ENCODE measurements at regions not wholly inside any gene's neighbourhood (a gene's known extent, or its start where the extent isn't known, plus 50 kb on each side); places are given as distances from the start of the nearest gene placed in this dataset.
"Not testable (repeated sequence)": the region's sequence is repeated elsewhere in the genome, so short reads cannot be mapped to it uniquely, and the experiment has no call there.

- no peak for DNase-seq
These were observed 205.9 kb downstream of the ACKR3 start for GRCh38 chr2:236775511-236775910.

DNA sequence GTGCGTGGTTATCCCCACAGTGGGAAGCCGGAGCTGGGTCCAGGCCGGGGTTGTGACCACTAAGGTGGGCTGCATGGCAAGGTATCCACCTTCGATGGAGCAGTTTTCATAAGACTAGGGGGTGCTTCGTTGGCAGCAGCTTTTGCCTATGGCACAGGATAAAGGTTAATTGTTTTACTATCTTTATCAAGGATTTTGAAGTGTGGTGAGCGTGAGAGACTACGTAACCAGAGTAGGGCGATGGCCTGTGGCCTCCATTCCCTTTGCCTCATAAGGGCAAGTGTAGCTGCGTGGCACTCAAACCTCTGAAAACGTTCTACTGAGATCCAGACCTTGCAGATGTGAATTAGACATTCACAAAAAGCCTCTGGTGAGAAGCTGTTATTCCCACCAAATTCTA is 206.6 kb downstream of the ACKR3 start:
- no peak for DNase-seq

DNA sequence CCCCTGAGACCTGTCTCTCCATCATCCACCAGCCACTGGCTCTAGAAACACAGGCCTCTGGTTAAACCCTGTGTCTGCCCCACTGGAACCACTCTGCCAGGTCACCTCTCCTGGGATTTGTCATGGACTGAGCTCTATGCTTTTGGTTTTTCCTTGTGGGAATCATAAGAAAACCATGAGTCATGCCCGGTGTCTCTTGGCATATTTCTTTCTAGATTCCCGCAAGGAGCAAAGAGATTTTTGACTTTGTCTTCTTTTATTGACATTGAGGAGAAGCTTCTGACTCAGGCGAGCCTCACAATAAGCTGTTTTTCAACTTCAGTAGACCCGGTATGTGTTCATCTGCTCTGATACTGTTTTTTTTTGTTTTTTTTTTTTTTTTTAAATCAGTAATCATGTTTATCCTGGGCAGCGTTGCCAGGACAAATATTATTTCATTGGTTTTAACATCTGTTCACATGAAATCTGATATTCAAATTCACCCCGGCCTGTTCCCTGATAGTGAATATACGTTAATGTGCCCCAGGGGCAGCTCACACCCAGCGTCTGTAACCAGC is 207.1 kb downstream of the ACKR3 start:
- no peak for DNase-seq

GRCh38 chr2:236777408-236777807 is 207.8 kb downstream of the ACKR3 start:
- no peak for DNase-seq

- DNase-seq: no peak
These were observed 212.6 kb downstream of the ACKR3 start for GRCh38 chr2:236781933-236782816.

- DNase-seq: no peak
These were observed 213.3 kb downstream of the ACKR3 start for GRCh38 chr2:236782938-236783337.

DNA sequence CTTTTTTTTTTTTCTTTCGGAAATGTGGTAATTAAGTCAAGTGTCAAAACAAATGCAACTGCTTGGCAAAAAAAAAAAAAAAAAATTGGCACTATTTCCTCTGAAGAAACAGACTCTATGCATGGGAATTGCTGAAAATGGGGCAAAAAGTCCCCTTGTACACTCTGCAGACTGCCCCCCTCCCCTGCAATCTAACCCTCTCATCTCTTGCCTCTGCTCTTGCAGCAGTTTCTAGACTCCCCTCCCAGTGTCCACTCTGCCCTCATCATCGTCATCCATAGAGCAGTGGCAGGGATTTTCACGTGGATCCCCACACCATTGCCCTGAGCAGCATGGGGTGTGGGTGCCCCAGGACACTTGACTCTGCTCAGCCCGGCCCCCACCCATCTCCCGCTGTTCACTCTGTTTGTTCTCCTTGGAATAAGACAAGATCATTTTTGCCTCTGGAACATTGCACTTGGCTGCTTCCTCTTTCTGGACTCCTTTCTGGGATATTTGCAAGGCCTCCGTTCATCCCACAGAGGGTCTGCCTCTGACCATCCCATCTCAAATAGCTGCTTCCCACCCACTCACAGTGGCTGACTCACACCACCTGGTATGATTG is 213.9 kb downstream of the ACKR3 start:
- no peak for DNase-seq

DNA sequence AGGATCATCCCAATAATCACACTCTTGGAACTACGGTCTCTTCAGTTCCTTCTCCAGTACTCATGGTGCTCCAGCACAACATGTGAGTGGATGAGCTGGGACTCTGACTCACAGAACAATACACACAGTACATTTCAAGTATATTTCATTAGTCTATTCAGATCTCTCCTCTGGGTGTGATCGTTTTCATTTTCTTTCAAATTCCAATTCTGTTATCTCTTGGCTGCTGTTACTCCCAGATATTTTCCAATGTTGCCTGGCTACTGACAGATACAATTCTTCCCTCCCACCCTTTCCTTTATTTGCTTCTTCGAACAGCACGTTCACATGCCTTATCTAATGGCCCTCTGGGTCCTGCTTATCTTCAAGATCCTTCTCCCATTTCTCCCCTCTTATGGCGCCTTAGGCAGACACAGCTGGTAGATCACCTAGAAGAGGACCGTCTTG is 216.0 kb downstream of the ACKR3 start:
- no peak for DNase-seq

- DNase-seq: no peak
These were observed 217.1 kb downstream of the ACKR3 start for GRCh38 chr2:236786751-236787150.

DNA sequence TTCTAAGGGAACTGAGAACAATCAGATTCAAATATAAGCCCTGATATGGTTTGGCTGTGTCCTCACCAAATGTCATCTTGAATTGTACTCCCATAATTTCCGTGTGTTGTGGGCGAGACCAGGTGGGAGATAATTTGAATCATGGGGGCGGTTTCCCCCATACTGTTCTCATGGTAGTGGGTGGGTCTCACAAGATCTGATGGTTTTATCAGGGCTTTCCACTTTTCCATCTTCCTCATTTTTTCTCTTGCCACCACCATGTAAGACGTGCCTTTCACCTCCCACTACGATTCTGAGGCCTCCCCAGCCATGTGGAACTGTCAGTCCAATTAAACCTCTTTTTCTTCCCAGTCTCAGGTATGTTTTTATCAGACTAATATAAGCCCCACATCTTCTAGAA is 217.8 kb downstream of the ACKR3 start:
- DNase-seq: not testable (repeated sequence)

DNA sequence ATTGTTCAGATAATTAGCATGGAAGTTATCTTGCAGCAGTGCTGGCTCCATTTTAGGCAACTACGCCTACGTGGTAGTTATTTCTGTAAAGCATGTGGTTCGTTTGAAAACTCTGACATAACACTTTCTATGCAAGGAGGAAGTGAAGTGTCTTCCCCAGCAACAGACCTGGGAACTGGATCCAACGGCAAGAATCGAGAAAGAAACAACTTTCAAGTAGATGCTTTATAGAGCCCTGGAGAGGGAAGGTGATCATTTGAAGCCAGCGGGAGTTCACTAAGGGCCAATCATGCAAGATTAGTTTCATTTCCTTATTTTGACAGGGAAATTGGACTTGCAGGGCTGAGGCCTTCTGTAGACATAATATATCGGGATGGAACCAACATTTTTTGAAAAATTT is 218.3 kb downstream of the ACKR3 start:
- DNase-seq: no peak

DNA sequence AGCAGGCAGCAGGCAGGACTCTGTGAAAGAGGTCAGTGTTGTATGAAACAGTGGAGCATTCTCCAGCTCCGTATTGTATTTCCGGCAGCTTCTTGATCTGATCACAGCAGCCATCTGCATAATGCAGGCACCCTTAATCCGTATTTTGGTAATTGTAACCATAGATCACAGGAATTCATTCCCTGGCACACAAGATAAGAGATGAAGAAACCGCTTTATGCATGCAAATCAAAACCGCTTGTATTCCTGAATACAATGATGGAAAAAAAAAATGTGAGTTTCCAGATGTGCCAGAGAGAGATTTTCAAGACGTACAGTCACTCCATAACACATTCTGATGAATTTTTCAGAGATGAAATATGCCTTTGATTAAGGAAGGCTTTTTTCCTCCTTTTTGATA is 221.3 kb downstream of the ACKR3 start:
- no peak for DNase-seq

DNA sequence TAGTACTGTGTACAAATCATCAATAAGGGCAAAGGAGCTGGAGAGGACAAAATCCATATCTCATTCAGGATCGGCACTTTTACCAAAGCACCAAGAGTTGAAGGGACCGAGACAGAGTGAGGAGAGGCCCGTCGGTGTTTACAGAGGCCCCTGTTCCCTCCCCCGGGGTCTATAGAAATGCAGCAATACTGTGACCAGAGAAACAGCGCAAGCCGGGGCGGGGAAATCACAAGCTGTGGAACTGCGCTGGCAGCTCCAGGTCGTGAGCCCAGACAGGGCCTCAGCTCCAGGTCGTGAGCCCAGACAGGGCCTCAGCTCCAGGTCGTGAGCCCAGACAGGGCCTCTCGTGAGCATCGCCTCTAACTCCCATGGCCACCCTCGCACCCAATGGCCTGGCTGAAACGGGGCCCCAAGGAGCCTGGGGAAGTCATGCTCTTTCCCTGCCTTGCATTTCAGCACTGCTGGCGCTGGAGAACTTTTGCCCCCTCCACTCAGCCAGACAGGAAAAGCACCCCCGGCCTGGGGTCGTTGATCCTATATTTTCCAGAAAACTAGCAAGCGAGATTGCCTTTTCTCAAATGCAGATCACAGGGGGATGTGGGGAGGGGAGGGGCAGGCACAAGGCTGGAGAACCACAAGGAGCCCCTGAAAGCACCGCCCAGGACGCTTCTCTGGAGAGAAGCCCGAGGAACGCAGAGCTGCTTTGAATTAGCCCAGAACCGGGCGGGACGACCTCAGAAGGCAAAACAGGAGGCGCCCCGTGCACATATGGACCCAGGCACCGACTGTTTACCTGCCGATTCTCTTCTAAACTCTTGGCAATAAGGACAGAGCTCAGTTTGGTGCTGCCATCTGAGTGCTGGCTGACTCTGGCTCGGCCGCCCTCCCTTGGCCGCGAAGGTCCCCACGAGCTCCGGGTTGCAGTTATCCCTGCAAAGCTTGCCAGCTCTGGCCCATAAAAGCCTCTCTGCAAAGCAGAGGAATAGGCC is 223.7 kb downstream of the ACKR3 start:
- peak; percentile 43 for DNase-seq

DNA sequence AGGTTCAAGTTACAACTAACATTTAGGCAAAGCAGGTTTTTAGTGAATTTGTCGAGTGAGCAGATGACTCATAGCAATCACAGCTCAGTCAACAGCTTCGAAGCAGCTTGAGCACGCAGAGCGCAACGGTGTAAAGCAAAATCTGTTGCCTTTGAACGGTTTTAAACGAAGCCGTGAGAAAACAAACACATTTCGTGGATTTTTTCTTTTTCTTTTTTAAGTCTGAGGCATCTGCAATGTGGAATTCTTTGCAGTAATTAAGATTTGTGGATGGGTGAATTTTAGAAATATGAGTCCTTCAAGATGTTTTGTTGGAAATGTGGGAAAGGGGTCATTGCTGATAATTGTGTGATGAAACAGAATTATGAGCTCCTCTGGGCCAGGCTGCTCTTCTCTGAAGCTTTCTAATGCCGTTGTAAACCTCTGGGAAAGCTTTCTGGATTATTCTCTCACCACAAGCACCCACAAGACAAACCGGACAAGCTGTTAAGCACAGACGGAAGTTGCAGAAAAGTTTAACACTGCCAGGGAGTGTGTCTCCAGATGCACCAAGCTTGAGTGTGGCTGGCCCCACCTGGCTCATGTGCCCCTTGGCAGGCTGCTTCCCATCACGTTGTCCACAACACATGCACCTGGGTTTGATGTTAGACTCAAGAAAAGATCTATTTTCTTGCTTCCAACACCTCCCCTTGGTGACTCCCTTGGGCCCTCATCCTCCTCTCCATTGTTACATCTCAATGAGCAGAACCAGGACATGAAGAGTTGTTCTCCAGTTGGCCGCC is 224.7 kb downstream of the ACKR3 start:
- no peak for DNase-seq

GRCh38 chr2:236795169-236795860 is 225.7 kb downstream of the ACKR3 start:
- no peak for DNase-seq

DNA sequence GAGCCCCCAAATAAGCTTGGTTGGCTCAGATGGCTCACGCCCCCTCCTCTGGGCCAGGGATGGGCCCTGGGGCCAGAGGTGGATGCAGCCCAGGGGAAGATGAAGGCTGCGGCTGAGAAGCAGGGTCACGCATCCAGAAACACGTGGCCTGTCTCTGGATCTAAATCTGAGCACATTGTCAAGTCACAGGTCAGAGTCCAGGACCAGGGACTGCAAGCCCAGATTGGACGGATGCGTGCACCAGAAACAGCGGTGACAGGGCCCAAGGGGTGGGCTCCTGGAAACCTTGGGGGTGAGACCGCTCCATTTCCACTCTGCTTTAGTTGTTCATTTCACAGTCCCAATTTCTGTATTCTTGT is 226.2 kb downstream of the ACKR3 start:
- DNase-seq: no peak

DNA sequence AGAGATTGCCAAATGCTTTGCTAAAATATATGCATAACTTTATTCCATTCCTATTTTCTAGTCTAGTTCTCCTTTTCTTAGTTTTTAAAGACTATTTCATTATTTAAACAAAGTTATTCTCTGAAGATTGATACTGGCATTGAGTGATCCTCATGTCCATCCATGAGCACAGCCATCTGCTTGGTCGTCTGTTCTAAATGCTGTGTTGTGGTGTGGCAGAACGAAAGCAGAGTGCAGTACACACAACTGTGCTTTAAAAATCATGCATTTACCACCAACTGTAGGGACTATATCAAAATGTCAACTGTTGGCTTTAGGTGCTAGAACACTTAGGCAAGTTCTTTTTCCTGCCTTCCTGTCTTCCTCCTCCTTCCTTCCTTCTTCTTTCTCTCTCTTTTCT is 226.6 kb downstream of the ACKR3 start:
- no peak for DNase-seq

DNA sequence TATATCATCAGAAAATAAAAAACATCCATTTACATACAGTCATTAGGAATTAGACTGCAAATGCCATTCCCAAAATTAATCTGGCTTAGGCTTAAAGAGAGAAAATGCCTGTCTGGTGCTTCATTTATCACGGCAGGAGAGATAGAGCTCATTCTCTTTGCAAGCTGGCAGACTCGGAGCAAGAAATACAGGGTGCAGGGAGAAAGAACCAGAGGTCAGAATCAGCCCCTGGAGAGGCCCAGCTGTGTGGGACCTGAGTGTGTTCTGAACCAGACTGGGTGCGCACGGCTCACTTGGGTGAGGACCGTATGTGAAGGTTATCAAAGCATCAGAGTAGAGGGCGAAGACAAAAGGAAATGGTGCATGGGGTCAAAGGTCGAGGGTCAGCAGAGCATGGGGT is 227.8 kb downstream of the ACKR3 start:
- no peak for DNase-seq

DNA sequence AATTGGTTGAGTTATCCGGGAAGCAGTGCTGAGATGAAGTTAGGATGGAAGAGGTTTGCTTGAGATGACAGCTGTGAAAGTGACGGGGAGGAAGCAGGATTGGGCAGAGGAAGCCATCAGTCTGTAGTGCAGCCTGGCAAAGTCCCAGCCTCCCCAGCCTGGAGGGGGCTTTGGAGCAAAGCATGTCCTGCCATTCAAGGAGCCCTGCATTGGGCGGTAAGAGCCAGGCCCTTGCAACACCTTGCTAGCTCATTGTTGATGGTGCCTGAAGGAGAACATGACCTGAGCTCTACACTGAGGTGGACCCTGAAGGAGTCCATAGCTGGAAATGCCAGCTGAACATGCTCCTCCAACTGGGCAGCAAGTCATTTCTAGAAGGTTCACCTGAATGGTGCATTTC is 228.9 kb downstream of the ACKR3 start:
- no peak for DNase-seq

DNA sequence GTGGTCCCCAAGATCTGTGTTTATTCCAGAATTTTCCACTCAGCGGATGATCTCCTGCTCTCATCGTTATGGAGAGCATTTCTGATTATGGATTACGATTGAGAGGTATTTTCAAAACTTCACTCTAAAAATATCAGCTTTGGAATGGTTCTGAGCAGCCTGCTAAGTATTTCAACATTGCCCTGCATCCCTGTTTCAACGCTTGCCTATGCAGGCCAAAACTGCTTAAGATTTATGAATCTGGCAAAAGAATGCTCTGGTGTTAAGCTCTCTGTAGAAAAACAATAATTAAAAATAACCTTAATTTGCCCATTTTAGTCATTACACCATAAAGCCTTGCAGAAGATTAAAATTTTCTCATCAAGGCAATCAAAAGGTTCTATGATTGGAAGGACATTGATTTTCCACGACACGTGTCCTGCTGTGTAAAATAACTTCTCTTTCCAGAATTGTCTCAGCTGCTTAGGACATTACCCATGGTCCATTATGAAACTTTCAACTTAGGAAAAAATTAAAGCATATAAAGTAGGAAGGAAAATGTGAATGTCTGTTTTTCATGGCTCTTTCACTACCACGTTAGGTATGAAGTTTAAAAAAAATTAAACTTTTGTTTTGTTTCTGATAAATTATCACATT is 229.9 kb downstream of the ACKR3 start:
- no peak for DNase-seq

DNA sequence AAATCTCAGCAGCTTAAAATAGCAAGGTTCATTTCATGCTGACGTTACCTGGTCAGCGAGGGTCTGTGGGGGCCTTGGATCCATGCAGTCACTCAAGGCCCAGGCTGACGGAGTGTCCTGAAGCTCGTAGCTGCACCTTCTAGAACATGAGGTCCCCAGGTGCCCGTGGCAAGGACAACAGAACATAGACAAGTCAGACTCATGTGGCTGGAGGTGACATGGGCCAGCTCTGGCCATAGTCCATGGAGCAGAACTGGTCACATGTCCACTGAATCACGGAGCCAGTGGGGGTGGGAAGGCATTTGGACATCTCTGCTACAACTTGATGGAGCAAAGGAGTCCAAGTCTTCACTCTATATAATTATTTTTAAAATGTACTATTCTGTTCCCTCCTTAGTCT is 233.2 kb downstream of the ACKR3 start:
- DNase-seq: no peak

All from right kidney (tissue), 1 donor.